OCI-LY7 (cell line): ENCODE measurements at regions not wholly inside any gene's neighbourhood (a gene's known extent, or its start where the extent isn't known, plus 50 kb on each side); places are given as distances from the start of the nearest gene placed in this dataset.

Experiments
- CTCF ChIP-seq: fragments of 200-600 bp; sonication (generic); conservative IDR thresholded peaks from 2 replicates; pipeline ENCODE4 v1.5.1; 2014; ENCODE audit warnings: mild to moderate bottlenecking, antibody characterized with exemption, low read length, moderate library complexity, mixed read lengths
- EZH2phosphoT487 ChIP-seq: fragments of 200-600 bp; sonication (generic); IDR thresholded peaks from 2 replicates; pipeline ENCODE4 v1.6.1; 2018; ENCODE audit warnings: low read depth, borderline replicate concordance, mild to moderate bottlenecking, mixed run types, antibody characterized with exemption, low read length, moderate library complexity, mixed read lengths

- no peak for TF ChIP-seq CTCF
- TF ChIP-seq EZH2phosphoT487 = no peak
Observed at GRCh38 chr2:59909147-59909546, 644.3 kb downstream of the BCL11A start.
